ENCODE measurements at regions not wholly inside any gene's neighbourhood (a gene's known extent, or its start where the extent isn't known, plus 50 kb on each side); places are given as distances from the start of the nearest gene placed in this dataset.

DNA sequence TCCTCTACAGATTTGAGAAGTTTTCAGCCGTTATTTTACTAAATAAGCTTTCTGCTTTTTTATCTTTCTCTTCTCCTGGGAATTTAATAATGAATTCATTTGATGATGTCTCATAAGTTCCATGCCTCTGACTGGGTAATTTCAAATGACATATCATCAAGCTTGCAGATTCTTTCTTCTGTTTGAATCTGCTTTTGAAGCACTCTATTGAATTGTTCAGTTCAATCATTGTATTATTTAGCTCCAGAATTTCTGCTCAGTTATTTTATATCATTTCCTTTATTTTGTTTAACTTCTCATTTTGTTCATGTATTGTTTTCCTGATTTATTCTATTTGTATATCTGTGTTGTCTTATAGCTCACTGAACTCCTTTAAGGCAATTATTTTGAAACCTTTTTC, 196.9 kb upstream of the CNTNAP2 start:
- TF ChIP-seq GTF2A2 (tag; IDR thresholded peaks at IDR 0.05) = no peak
- TF ChIP-seq NFRKB (IDR thresholded peaks at IDR 0.05; ENCODE audit: low read depth) = no peak
- TF ChIP-seq, protein P1, sequence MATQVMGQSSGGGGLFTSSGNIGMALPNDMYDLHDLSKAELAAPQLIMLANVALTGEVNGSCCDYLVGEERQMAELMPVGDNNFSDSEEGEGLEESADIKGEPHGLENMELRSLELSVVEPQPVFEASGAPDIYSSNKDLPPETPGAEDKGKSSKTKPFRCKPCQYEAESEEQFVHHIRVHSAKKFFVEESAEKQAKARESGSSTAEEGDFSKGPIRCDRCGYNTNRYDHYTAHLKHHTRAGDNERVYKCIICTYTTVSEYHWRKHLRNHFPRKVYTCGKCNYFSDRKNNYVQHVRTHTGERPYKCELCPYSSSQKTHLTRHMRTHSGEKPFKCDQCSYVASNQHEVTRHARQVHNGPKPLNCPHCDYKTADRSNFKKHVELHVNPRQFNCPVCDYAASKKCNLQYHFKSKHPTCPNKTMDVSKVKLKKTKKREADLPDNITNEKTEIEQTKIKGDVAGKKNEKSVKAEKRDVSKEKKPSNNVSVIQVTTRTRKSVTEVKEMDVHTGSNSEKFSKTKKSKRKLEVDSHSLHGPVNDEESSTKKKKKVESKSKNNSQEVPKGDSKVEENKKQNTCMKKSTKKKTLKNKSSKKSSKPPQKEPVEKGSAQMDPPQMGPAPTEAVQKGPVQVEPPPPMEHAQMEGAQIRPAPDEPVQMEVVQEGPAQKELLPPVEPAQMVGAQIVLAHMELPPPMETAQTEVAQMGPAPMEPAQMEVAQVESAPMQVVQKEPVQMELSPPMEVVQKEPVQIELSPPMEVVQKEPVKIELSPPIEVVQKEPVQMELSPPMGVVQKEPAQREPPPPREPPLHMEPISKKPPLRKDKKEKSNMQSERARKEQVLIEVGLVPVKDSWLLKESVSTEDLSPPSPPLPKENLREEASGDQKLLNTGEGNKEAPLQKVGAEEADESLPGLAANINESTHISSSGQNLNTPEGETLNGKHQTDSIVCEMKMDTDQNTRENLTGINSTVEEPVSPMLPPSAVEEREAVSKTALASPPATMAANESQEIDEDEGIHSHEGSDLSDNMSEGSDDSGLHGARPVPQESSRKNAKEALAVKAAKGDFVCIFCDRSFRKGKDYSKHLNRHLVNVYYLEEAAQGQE (IDR thresholded peaks at IDR 0.05; ENCODE audit: borderline replicate concordance) = no peak
- TF ChIP-seq, protein P1 (CRISPR knock-in tag; IDR thresholded peaks at IDR 0.05; ENCODE audit: low read depth) = no peak
- no peak for TF ChIP-seq ZNF274 (IDR thresholded peaks at IDR 0.05; ENCODE audit: borderline replicate concordance, low read depth, low read length)
- no peak for TF ChIP-seq CHD1 (IDR thresholded peaks at IDR 0.05; ENCODE audit: low read length)
- TF ChIP-seq, protein P2, sequence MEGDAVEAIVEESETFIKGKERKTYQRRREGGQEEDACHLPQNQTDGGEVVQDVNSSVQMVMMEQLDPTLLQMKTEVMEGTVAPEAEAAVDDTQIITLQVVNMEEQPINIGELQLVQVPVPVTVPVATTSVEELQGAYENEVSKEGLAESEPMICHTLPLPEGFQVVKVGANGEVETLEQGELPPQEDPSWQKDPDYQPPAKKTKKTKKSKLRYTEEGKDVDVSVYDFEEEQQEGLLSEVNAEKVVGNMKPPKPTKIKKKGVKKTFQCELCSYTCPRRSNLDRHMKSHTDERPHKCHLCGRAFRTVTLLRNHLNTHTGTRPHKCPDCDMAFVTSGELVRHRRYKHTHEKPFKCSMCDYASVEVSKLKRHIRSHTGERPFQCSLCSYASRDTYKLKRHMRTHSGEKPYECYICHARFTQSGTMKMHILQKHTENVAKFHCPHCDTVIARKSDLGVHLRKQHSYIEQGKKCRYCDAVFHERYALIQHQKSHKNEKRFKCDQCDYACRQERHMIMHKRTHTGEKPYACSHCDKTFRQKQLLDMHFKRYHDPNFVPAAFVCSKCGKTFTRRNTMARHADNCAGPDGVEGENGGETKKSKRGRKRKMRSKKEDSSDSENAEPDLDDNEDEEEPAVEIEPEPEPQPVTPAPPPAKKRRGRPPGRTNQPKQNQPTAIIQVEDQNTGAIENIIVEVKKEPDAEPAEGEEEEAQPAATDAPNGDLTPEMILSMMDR (IDR thresholded peaks at IDR 0.05 in 2 of 3, conservative IDR thresholded peaks at IDR 0.05 in 1 of 3; ENCODE audit: insufficient read depth in 2 of 3, low read depth in 1 of 3, low read length in 3 of 3) = no peak
- no peak for TF ChIP-seq ZBTB7A (IDR thresholded peaks at IDR 0.05; ENCODE audit: borderline replicate concordance, control insufficient read depth, low read depth, low read length)
- no peak for TF ChIP-seq CEBPB (tag; IDR thresholded peaks at IDR 0.05)
- TF ChIP-seq MAZ (CRISPR knock-in tag; conservative IDR thresholded peaks at IDR 0.05 in 1 of 2, IDR thresholded peaks at IDR 0.05 in 1 of 2) = no peak
- TF ChIP-seq RFX5 (IDR thresholded peaks at IDR 0.05; ENCODE audit: low read depth, low read length) = no peak

All from K562 (cell line).